Pancreas (tissue), 10 donors: ENCODE measurements at regions not wholly inside any gene's neighbourhood (a gene's known extent, or its start where the extent isn't known, plus 50 kb on each side); places are given as distances from the start of the nearest gene placed in this dataset.

Experiments
- ATAC-seq, 4 donors: fragments of 200-7000 bp; cut with Tn5 transposase; one replicate each; pipeline versions ENCODE4 v1.8.0 to v1.9.1; 2020; ENCODE audit warnings: mild to moderate bottlenecking in 4 of 4, moderate library complexity in 4 of 4
- DNase-seq, 6 donors: peaks; one replicate each; pipeline ENCODE4 v3.0.0-alpha.2; 2020
- FAIRE-seq: peaks from 2 replicates; lab custom pipeline; 2012; peaks lifted over from hg19 to GRCh38; lab: Jason Lieb, UNC
- H3K27ac ChIP-seq, 4 donors: fragments of 200-600 bp; sonication (generic); 1 replicate in 3 of 4; 2 replicates in 1 of 4; pipeline versions ENCODE4 v1.5.0 to v1.8.0; 2020
- H3K27me3 ChIP-seq, 4 donors: fragments of 200-600 bp; one replicate each; pipeline ENCODE4 v1.8.0; 2021
- H3K36me3 ChIP-seq, 3 donors: fragments of 200-600 bp; sonication (generic) in 1 of 3; one replicate each; pipeline versions ENCODE4 v1.5.0 to v1.8.0; 2020 to 2021
- H3K4me1 ChIP-seq, 3 donors: fragments of 200-600 bp; one replicate each; pipeline ENCODE4 v1.8.0; 2021
- H3K4me3 ChIP-seq, 4 donors: fragments of 200-600 bp; sonication (generic) in 2 of 4; one replicate each; pipeline versions ENCODE4 v1.5.0 to v1.8.0; 2020 to 2021
- H3K9me3 ChIP-seq, 4 donors: fragments of 200-600 bp; one replicate each; pipeline ENCODE4 v1.8.0; 2021
- WGBS, 2 donors: extraction: QIAGEN DNeasy Blood & Tissue Kit; methylation state at CpG; one replicate each; pipeline ENCODE4 v1.1.7; 2013; 5-methylcytosine and 5-hydroxymethylcytosine counted together
- intact Hi-C, 3 donors: fragments of 100-400 bp; cut with DNase I; formaldehyde crosslinking; loops; one replicate each; pipeline versions ENCODE4 v1.11.1 to v1.14.2; 2022
- TF ChIP-seq, protein P1 (sequence below), 4 donors: fragments of 200-600 bp; sonication (generic) in 3 of 4; IDR thresholded peaks; one replicate each; pipeline versions ENCODE4 v1.5.0 to v1.8.0; 2021; ENCODE audit warnings: antibody characterized with exemption in 4 of 4
- donor health status: healthy with polysubstance abuse.
- donor health status: DM: no; HTN: no; CAD: no; lungs with moderate emphysema.
- donor health status: DM: no; HTN: no; CAD: no.
- donor health status: control.
- donor health status: control.
- donor health status: Bipolar disorder and iron deficiency.
- donor health status: DM: yes; HTN: yes; CAD: no.
- donor health status: DM: no; HTN: no; CAD: no.
- donor health status: DM: no; HTN: no; CAD: no.
- donor health status: DM: yes; HTN: yes; CAD: no.

DNA sequence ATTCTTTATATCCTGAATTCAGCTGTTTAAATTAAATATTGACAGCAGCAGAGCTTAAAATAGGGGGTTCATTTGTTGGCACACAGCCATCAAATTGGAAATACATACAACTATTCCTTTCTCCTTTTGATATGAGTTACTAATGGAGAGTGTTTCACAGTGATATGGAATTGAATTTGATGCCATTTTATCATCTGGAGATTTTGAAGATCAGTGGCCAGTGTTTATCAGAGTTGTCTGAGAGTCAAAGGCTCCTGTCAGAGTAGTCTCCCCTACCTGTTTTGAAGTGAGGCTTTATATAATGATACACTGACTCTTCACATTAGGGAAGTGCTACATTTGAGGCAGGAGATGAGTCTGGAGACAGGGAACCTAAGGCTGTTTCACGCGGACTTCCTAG is 1286.3 kb downstream of the TECRL start:
- WGBS, 2 donors: 80 to 96% methylated on average over 2 of the region's 2 CpGs
- FAIRE-seq: no peak
- TF ChIP-seq, protein P1, sequence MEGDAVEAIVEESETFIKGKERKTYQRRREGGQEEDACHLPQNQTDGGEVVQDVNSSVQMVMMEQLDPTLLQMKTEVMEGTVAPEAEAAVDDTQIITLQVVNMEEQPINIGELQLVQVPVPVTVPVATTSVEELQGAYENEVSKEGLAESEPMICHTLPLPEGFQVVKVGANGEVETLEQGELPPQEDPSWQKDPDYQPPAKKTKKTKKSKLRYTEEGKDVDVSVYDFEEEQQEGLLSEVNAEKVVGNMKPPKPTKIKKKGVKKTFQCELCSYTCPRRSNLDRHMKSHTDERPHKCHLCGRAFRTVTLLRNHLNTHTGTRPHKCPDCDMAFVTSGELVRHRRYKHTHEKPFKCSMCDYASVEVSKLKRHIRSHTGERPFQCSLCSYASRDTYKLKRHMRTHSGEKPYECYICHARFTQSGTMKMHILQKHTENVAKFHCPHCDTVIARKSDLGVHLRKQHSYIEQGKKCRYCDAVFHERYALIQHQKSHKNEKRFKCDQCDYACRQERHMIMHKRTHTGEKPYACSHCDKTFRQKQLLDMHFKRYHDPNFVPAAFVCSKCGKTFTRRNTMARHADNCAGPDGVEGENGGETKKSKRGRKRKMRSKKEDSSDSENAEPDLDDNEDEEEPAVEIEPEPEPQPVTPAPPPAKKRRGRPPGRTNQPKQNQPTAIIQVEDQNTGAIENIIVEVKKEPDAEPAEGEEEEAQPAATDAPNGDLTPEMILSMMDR (IDR thresholded peaks at IDR 0.05): no peak
- Histone ChIP-seq H3K36me3 (no peaks in the 10 kb centered on the region), H3K27ac (no peak overlapping the region), H3K4me1 (no peaks in the 10 kb centered on the region), H3K9me3 (no peaks in the 10 kb centered on the region), H3K4me3 (no peak overlapping the region), H3K27me3 (no peaks in the 10 kb centered on the region)
- intact Hi-C loops: no loop called here
- ATAC-seq: no peak
- no peak for DNase-seq

DNA sequence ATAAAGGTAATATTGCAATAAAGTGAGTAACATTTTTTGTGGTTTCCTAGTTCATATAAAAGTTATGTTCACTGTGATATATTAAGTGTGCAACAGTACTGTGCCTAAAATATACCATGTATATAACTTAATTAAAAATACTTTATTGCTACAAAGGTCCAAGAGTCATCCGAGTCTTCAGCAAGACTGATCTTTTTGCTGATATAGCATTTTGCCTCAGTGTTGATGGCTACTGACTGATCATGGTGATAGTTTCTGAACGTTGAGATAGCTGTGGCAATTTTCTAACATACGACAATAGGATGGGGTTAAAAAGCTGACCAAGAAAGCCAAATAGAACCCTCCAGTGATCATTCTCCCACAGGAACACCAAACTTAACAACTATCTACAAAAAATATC is 1302.7 kb downstream of the TECRL start:
- FAIRE-seq (no peak), DNase-seq (no peak), ATAC-seq (no peak)
- intact Hi-C loops: no loop called here
- Histone ChIP-seq H3K4me1 (no peaks in the 10 kb centered on the region), H3K4me3 (no peak overlapping the region), H3K27ac (no peak overlapping the region), H3K36me3 (no peaks in the 10 kb centered on the region), H3K27me3 (no peaks in the 10 kb centered on the region), H3K9me3 (no peaks in the 10 kb centered on the region)
- 39 to 48% methylated on average over 3 of the region's 3 CpGs for WGBS, 2 donors
- TF ChIP-seq, protein P1 (IDR thresholded peaks at IDR 0.05): no peak

DNA sequence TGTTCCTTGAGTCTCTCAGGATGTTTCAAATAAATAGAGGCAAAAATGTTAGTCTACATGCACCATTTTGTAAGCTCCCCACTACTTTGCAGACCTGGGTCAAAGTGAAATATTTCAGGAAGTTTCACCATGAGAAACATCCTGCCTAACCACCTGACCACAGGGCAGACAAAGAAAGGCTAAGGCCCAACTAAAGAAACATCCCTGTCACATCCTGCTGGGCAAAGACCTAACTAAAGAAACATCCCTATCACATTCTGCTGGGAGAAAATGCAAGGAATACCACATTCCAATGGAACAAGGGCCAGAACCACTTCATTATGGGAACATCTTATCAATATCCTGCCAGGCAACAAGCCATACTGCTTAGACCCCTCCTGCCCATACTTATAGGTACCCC is 1303.4 kb downstream of the TECRL start:
- FAIRE-seq: no peak
- TF ChIP-seq, protein P1 (IDR thresholded peaks at IDR 0.05): no peak
- H3K27me3 ChIP-seq: no peaks in the 10 kb centered on the region
- H3K9me3 ChIP-seq: no peaks in the 10 kb centered on the region
- no peak for ATAC-seq
- no peak overlapping the region for H3K4me3 ChIP-seq
- H3K4me1 ChIP-seq: no peaks in the 10 kb centered on the region
- H3K36me3 ChIP-seq: no peaks in the 10 kb centered on the region
- intact Hi-C loops: no loop called here
- no peak for DNase-seq
- H3K27ac ChIP-seq: no peak overlapping the region

DNA sequence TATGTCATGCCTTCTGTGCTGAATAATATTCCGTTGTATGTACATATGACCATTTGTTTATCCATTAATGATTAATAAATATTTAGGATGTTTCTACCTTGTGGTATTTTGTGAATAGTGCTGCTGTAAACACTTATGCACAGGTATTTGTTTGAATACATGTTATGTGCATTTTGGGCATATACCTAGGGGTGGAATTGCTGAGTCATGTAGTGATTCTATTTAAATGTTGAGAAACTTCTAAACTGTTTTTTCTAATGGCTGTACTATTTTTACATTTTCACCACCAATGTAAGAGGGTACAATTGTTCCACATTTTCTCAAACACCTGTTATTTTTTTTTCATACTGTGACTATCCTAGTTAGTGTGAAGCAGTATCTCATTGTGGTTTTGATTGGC is 1318.6 kb downstream of the TECRL start:
- DNase-seq (no peak), FAIRE-seq (no peak), ATAC-seq (no peak)
- no peaks in the 10 kb centered on the region for H3K9me3 ChIP-seq
- H3K27me3 ChIP-seq: no peaks in the 10 kb centered on the region
- H3K27ac ChIP-seq: no peak overlapping the region
- TF ChIP-seq, protein P1 (IDR thresholded peaks at IDR 0.05): no peak
- 55 to 70% methylated on average over 1 of the region's 1 CpG for WGBS, 2 donors
- no peak overlapping the region for H3K4me3 ChIP-seq
- H3K4me1 ChIP-seq: no peaks in the 10 kb centered on the region
- intact Hi-C loops: no loop called here
- H3K36me3 ChIP-seq: no peaks in the 10 kb centered on the region

DNA sequence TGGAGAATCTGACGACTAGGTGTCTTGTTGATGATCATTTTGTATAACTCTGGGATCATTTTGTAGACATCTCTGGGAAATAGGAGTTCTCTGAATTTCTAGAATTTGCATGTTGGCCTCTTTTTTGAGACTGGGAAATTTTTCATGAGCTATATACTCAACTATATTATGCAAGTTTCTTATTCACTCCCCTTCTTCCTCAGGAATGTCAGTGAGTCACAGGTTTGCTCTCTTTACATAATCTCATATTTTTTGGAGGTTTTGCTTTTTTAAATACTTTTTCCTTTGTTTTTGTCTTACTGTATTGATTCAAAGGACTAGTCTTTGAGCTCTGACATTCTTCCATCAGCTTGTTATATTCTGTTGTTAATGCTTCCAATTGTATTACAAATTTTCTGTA is 1324.2 kb downstream of the TECRL start:
- Histone ChIP-seq H3K27ac (no peak overlapping the region), H3K9me3 (no peaks in the 10 kb centered on the region), H3K4me3 (no peak overlapping the region), H3K36me3 (no peaks in the 10 kb centered on the region), H3K4me1 (no peaks in the 10 kb centered on the region), H3K27me3 (no peaks in the 10 kb centered on the region)
- intact Hi-C loops: no loop called here
- no peak for ATAC-seq
- TF ChIP-seq, protein P1 (IDR thresholded peaks at IDR 0.05): no peak
- WGBS, 2 donors: 36 to 66% methylated on average over 1 of the region's 1 CpG
- no peak for FAIRE-seq
- DNase-seq: no peak
